HepG2 (cell line): ENCODE measurements at regions not wholly inside any gene's neighbourhood (a gene's known extent, or its start where the extent isn't known, plus 50 kb on each side); places are given as distances from the start of the nearest gene placed in this dataset.

Experiments
- ATAC-seq: fragments of 200-7000 bp; cut with Tn5 transposase; 3 replicates; pipeline ENCODE4 v1.9.1; 2020; ENCODE audit warnings: mild to moderate bottlenecking, moderate library complexity
- BruUV-seq: library from RNA; stranded (reverse); fragments of 400-500 nt; replicated peaks from 2 replicates; lab custom pipeline; 2021; lab: Mats Ljungman, UMichigan
- CTCF ChIA-PET: fragments of 300-600 bp; formaldehyde crosslinking; extraction: SDS; loops from one replicate; lab custom pipeline; 2021; ENCODE audit warnings: low total read pairs, inconsistent platforms, low intra/inter-chr PET ratio; lab: Yijun Ruan, JAX
- POLR2A ChIA-PET: fragments of 350-600 bp; sonication (Branson Sonifier 250); formaldehyde crosslinking; loops from one replicate; lab custom pipeline; 2020; ENCODE audit warnings: antibody characterized with exemption, inconsistent platforms; lab: Yijun Ruan, JAX
- DNase-seq: peaks from one replicate; pipeline ENCODE4 v3.0.0-alpha.2; 2015; ENCODE audit warnings: low spot score
- FAIRE-seq: peaks from 3 replicates; lab custom pipeline; 2011; peaks lifted over from hg19 to GRCh38; lab: Jason Lieb, UNC
- H2AFZ ChIP-seq: one replicate; pipeline ENCODE4 v1.6.1; 2011; ENCODE audit warnings: low read length, inconsistent platforms
- H3K27ac ChIP-seq: fragments of 300-600 bp; 3 replicates; pipeline ENCODE4 v1.8.0; 2011; ENCODE audit warnings: mixed run types, mild to moderate bottlenecking, mixed read lengths, low read length, inconsistent platforms; ENCODE audit not compliant: insufficient read depth; ENCODE audit errors: extremely low read length
- H3K27me3 ChIP-seq, 2 experiments: fragments of 200-600 bp in 1 of 2; 2 replicates in 1 of 2; 3 replicates in 1 of 2; pipeline versions ENCODE4 v1.6.0 to v1.8.0; 2011; ENCODE audit warnings: low read length in 2 of 2, mild to moderate bottlenecking in 2 of 2, moderate library complexity in 2 of 2, inconsistent platforms in 1 of 2; ENCODE audit not compliant: insufficient read depth in 2 of 2, control insufficient read depth in 1 of 2
- H3K36me3 ChIP-seq, 2 experiments: fragments of 200-600 bp in 1 of 2; replicated peaks in 1 of 2; 2 replicates in 1 of 2; 3 replicates in 1 of 2; pipeline versions ENCODE4 v1.5.1 to v1.8.0; 2011; ENCODE audit warnings: low read length in 2 of 2, inconsistent platforms in 1 of 2; ENCODE audit not compliant: insufficient read depth in 2 of 2, control insufficient read depth in 1 of 2
- H3K4me1 ChIP-seq: 2 replicates; pipeline ENCODE4 v1.5.1; 2012; ENCODE audit warnings: low read length, inconsistent platforms; ENCODE audit not compliant: insufficient read depth
- H3K4me2 ChIP-seq: 2 replicates; pipeline ENCODE4 v1.6.0; 2011; ENCODE audit warnings: low read depth, low read length, inconsistent platforms
- H3K4me3 ChIP-seq, 3 experiments: fragments of 200-600 bp in 1 of 3; sonication (generic), shearing (Covaris generic) in 1 of 3; replicated peaks in 1 of 3; 2 replicates each; pipeline ENCODE4 v1.5.1; 2011 to 2016; ENCODE audit warnings: low read length in 3 of 3, inconsistent platforms in 2 of 3, low read depth in 2 of 3, mild to moderate bottlenecking in 2 of 3, control low read depth in 1 of 3, mixed read lengths in 1 of 3; ENCODE audit not compliant: insufficient read depth in 1 of 3
- H3K79me2 ChIP-seq: one replicate; pipeline ENCODE4 v1.6.1; 2011; ENCODE audit warnings: low read length, inconsistent platforms; ENCODE audit not compliant: insufficient read depth
- H3K9ac ChIP-seq: 2 replicates; pipeline ENCODE4 v1.6.0; 2011; ENCODE audit warnings: mild to moderate bottlenecking, low read depth, low read length, inconsistent platforms; ENCODE audit not compliant: insufficient read depth
- H3K9me3 ChIP-seq: 2 replicates; pipeline ENCODE4 v1.5.1; 2012; ENCODE audit warnings: mild to moderate bottlenecking, low read length
- H4K20me1 ChIP-seq: 2 replicates; pipeline ENCODE4 v1.6.0; 2011; ENCODE audit warnings: inconsistent platforms, mild to moderate bottlenecking, low read length, moderate library complexity; ENCODE audit not compliant: insufficient read depth
- CBX2 ChIP-seq, 2 experiments: fragments of 200-600 bp in 1 of 2; sonication (generic); formaldehyde crosslinking in 1 of 2; IDR thresholded peaks; 2 replicates each; pipeline versions ENCODE4 v1.7.0 to v1.8.1; 2018 to 2022; ENCODE audit warnings: low read depth in 2 of 2, low read length in 1 of 2, mild to moderate bottlenecking in 1 of 2, missing genetic modification reagents in 1 of 2
- DPF2 ChIP-seq: sonication (generic); formaldehyde crosslinking; IDR thresholded peaks from 2 replicates; pipeline ENCODE4 v1.4.0; 2020; ENCODE audit warnings: mild to moderate bottlenecking, low read depth, missing genetic modification reagents, borderline replicate concordance
- GABPB1 ChIP-seq: IDR thresholded peaks from 2 replicates; pipeline ENCODE4 v1.6.1; 2016; ENCODE audit warnings: mild to moderate bottlenecking, missing genetic modification reagents, moderate library complexity, missing compliant biosample characterization
- GMEB1 ChIP-seq: sonication (generic); formaldehyde crosslinking; IDR thresholded peaks from 2 replicates; pipeline ENCODE4 v1.5.1; 2020; ENCODE audit warnings: missing genetic modification reagents, mild to moderate bottlenecking, borderline replicate concordance
- KLF11 ChIP-seq: IDR thresholded peaks from 2 replicates; pipeline ENCODE4 v1.6.1; 2016; ENCODE audit warnings: missing compliant biosample characterization
- MED1 ChIP-seq: sonication (generic); formaldehyde crosslinking; IDR thresholded peaks from 2 replicates; pipeline ENCODE4 v1.4.0; 2020; ENCODE audit warnings: missing genetic modification reagents
- MED8 ChIP-seq: sonication (generic); formaldehyde crosslinking; IDR thresholded peaks from 2 replicates; pipeline ENCODE4 v1.8.1; 2023; ENCODE audit warnings: mild to moderate bottlenecking, missing genetic modification reagents; ENCODE audit not compliant: insufficient replicate concordance
- NFRKB ChIP-seq: fragments of 450-650 bp; IDR thresholded peaks from 2 replicates; pipeline ENCODE4 v1.6.1; 2017
- PBX2 ChIP-seq: IDR thresholded peaks from 2 replicates; pipeline ENCODE4 v1.6.1; 2016; ENCODE audit warnings: control low read depth
- RBM22 ChIP-seq: fragments of 200-400 bp; formaldehyde crosslinking; optimal IDR thresholded peaks from 2 replicates; pipeline ENCODE3; 2017; ENCODE audit warnings: mild to moderate bottlenecking, low read length, moderate library complexity
- SALL2 ChIP-seq: sonication (generic); formaldehyde crosslinking; IDR thresholded peaks from 2 replicates; pipeline ENCODE4 v1.8.1; 2023; ENCODE audit warnings: mild to moderate bottlenecking, missing genetic modification reagents, inconsistent platforms
- TBL1XR1 ChIP-seq: fragments of 150-350 bp; IDR thresholded peaks from 2 replicates; pipeline ENCODE4 v1.6.1; 2014; ENCODE audit warnings: borderline replicate concordance, low read length; ENCODE audit not compliant: partially characterized antibody
- ZBTB10 ChIP-seq: sonication (generic); formaldehyde crosslinking; IDR thresholded peaks from 2 replicates; pipeline ENCODE4 v1.4.0; 2020; ENCODE audit warnings: missing genetic modification reagents, borderline replicate concordance
- ZBTB20 ChIP-seq: sonication (generic); formaldehyde crosslinking; IDR thresholded peaks from 2 replicates; pipeline ENCODE4 v1.8.1; 2023; ENCODE audit warnings: missing genetic modification reagents, low read depth, mild to moderate bottlenecking, borderline replicate concordance
- ZNF251 ChIP-seq: sonication (generic); formaldehyde crosslinking; IDR thresholded peaks from 2 replicates; pipeline ENCODE4 v1.9.0; 2021; ENCODE audit warnings: mild to moderate bottlenecking, missing genetic modification reagents
- ZNF460 ChIP-seq: sonication (generic); formaldehyde crosslinking; IDR thresholded peaks from 2 replicates; pipeline ENCODE4 v1.5.1; 2020; ENCODE audit warnings: missing genetic modification reagents, mild to moderate bottlenecking, borderline replicate concordance
- ZNF766 ChIP-seq: sonication (generic); formaldehyde crosslinking; IDR thresholded peaks from 2 replicates; pipeline ENCODE4 v1.5.0; 2020; ENCODE audit warnings: missing genetic modification reagents, borderline replicate concordance
- ZNF792 ChIP-seq: IDR thresholded peaks from 2 replicates; pipeline ENCODE4 v1.6.1; 2016
- ZSCAN22 ChIP-seq: sonication (generic); formaldehyde crosslinking; IDR thresholded peaks from 2 replicates; pipeline ENCODE4 v1.4.0; 2020; ENCODE audit warnings: mild to moderate bottlenecking, missing genetic modification reagents
- WGBS: methylation state at CpG from one replicate; pipeline ENCODE4 v1.1.6; 2017; ENCODE audit warnings: low lambda C conversion rate; 5-methylcytosine and 5-hydroxymethylcytosine counted together
- in situ Hi-C: cut with HindIII; loops from 2 replicates; pipeline ENCODE4 v1.10.0; 2017; ENCODE audit warnings: low pct_unique_long_range_greater_than_20kb; ENCODE audit not compliant: extremely low pct_ligation_motif_present
- intact Hi-C: fragments of 100-400 bp; cut with micrococcal nuclease; formaldehyde crosslinking; loops from one replicate; pipeline ENCODE4 v1.10.0; 2022; ENCODE audit not compliant: unreplicated experiment

- intact Hi-C loops (no loop called here), in situ Hi-C loops (loop anchor here (25.0 kb wide), 1 partner anchor 590 kb away; no protein-coding TSS in a partner anchor)
- H3K4me1 ChIP-seq, result no peaks in the 10 kb centered on the region
- H3K4me2 ChIP-seq, result no peak overlapping the region
- H3K36me3 ChIP-seq, result no peaks in the 10 kb centered on the region
- no peaks in the 10 kb centered on the region for H3K9me3 ChIP-seq
- no peak overlapping the region for H3K9ac ChIP-seq
- H2AFZ ChIP-seq, result no peak overlapping the region
- no peak overlapping the region for H3K4me3 ChIP-seq
- no TSS peak for BruUV-seq
- no peaks in the 10 kb centered on the region for H4K20me1 ChIP-seq
- TF ChIP-seq RBM22, result no peak
- TF ChIP-seq ZSCAN22 (CRISPR knock-in tag), result no peak
- no peak for TF ChIP-seq KLF11
- no peak for TF ChIP-seq GMEB1 (CRISPR knock-in tag)
- TF ChIP-seq PBX2, result no peak
- no peak for TF ChIP-seq MED8 (CRISPR knock-in tag)
- TF ChIP-seq MED1, result no peak
- no peak for TF ChIP-seq NFRKB
- TF ChIP-seq ZBTB10 (CRISPR knock-in tag), result no peak
- TF ChIP-seq SALL2 (CRISPR knock-in tag), result no peak
- TF ChIP-seq ZNF460 (CRISPR knock-in tag), result no peak
- no peak for TF ChIP-seq CBX2 (IDR thresholded peaks at IDR 0.05; ENCODE audit: low read depth, low read length)
- no peak for TF ChIP-seq CBX2 (CRISPR knock-in tag; IDR thresholded peaks at IDR 0.05; ENCODE audit: low read depth)
- no peak for TF ChIP-seq GABPB1 (CRISPR knock-in tag)
- no peak for TF ChIP-seq ZNF251 (CRISPR knock-in tag)
- no peak for TF ChIP-seq ZNF766 (CRISPR knock-in tag)
- no peak for TF ChIP-seq TBL1XR1
- TF ChIP-seq ZBTB20, result no peak
- no peak for TF ChIP-seq DPF2
- no peak for TF ChIP-seq ZNF792
- no peak for DNase-seq
- CTCF ChIA-PET, result no interaction called here
- FAIRE-seq, result no peak
- WGBS, result 2% methylated on average over 3 of the region's 3 CpGs
- H3K27ac ChIP-seq, result no peak overlapping the region
- no peaks in the 10 kb centered on the region for H3K27me3 ChIP-seq
- ATAC-seq, result no peak
- no peaks in the 10 kb centered on the region for H3K79me2 ChIP-seq
- POLR2A ChIA-PET, result no interaction called here
Measured at GRCh38 chr9:74277532-74277931, 219.6 kb upstream of the RORB start.
